GM12878 (cell line): ENCODE measurements at regions not wholly inside any gene's neighbourhood (a gene's known extent, or its start where the extent isn't known, plus 50 kb on each side); places are given as distances from the start of the nearest gene placed in this dataset.

Experiments
- ATAC-seq: fragments of 200-7000 bp; cut with Tn5 transposase; 3 replicates; pipeline ENCODE4 v1.9.1; 2020; ENCODE audit warnings: mild to moderate bottlenecking, moderate library complexity
- BruUV-seq: library from RNA; stranded (reverse); fragments of 400-500 nt; replicated peaks from 2 replicates; lab custom pipeline; 2021; lab: Mats Ljungman, UMichigan
- CTCF ChIA-PET: fragments of 300-600 bp; sonication (Branson Sonifier 250); formaldehyde crosslinking; extraction: SDS; loops from one replicate; lab custom pipeline; 2021; ENCODE audit warnings: inconsistent platforms; lab: Yijun Ruan, JAX
- POLR2A ChIA-PET: fragments of 350-600 bp; formaldehyde crosslinking; extraction: SDS; loops from one replicate; lab custom pipeline; 2021; ENCODE audit warnings: inconsistent platforms; lab: Charles Lee
- RAD21 ChIA-PET: fragments of 300-600 bp; sonication (Branson Sonifier 250); formaldehyde crosslinking; loops from one replicate; lab custom pipeline; 2023; ENCODE audit warnings: antibody characterized with exemption; ENCODE audit not compliant: unreplicated experiment; lab: Charles Lee
- SMC1A ChIA-PET: fragments of 300-600 bp; sonication (Branson Sonifier 250); formaldehyde crosslinking; loops from one replicate; lab custom pipeline; 2023; ENCODE audit not compliant: unreplicated experiment, uncharacterized antibody; lab: Charles Lee
- DNase-seq: peaks from one replicate; pipeline ENCODE4 v3.0.0-alpha.2; 2011; ENCODE audit warnings: low read depth, low spot score
- FAIRE-seq: peaks from 3 replicates; lab custom pipeline; 2011; peaks lifted over from hg19 to GRCh38; lab: Jason Lieb, UNC
- H2AFZ ChIP-seq: 2 replicates; pipeline ENCODE4 v1.6.0; 2011; ENCODE audit warnings: low read depth, low read length, control low read depth; ENCODE audit not compliant: control insufficient read depth
- H3K27ac ChIP-seq: 2 replicates; pipeline ENCODE4 v1.5.1; 2011; ENCODE audit warnings: control low read depth; ENCODE audit not compliant: control insufficient read depth, insufficient read depth
- H3K27me3 ChIP-seq, 2 experiments: replicated peaks in 1 of 2; 2 replicates each; pipeline versions ENCODE4 v1.6.0 to v1.6.1; 2011; ENCODE audit warnings: low read length in 1 of 2; ENCODE audit not compliant: control insufficient read depth in 2 of 2, insufficient read depth in 2 of 2
- H3K36me3 ChIP-seq, 2 experiments: 2 replicates each; pipeline ENCODE4 v1.5.1; 2011; ENCODE audit warnings: low read length in 1 of 2; ENCODE audit not compliant: control insufficient read depth in 2 of 2, insufficient read depth in 2 of 2
- H3K4me1 ChIP-seq: 2 replicates; pipeline ENCODE4 v1.6.1; 2011; ENCODE audit warnings: mild to moderate bottlenecking, low read length, moderate library complexity, mixed read lengths; ENCODE audit not compliant: control insufficient read depth, insufficient read depth
- H3K4me2 ChIP-seq: 2 replicates; pipeline ENCODE4 v1.6.0; 2011; ENCODE audit warnings: control low read depth; ENCODE audit not compliant: control insufficient read depth, insufficient read depth
- H3K4me3 ChIP-seq: fragments of 200-600 bp; sonication (generic); 2 replicates; pipeline ENCODE4 v1.5.1; 2016
- H3K79me2 ChIP-seq: 2 replicates; pipeline ENCODE4 v1.6.0; 2011; ENCODE audit warnings: low read length; ENCODE audit not compliant: control insufficient read depth, insufficient read depth
- H3K9ac ChIP-seq: 2 replicates; pipeline ENCODE4 v1.8.0; 2011; ENCODE audit warnings: low read length, control low read depth, mixed read lengths; ENCODE audit not compliant: control insufficient read depth, insufficient read depth
- H3K9me3 ChIP-seq: replicated peaks from 3 replicates; pipeline ENCODE4 v1.5.1; 2011; ENCODE audit warnings: mild to moderate bottlenecking, low read length; ENCODE audit not compliant: control insufficient read depth, insufficient read depth
- H4K20me1 ChIP-seq: 2 replicates; pipeline ENCODE4 v1.6.0; 2011; ENCODE audit not compliant: control insufficient read depth, insufficient read depth
- BCLAF1 ChIP-seq: fragments of 450-650 bp; IDR thresholded peaks from 2 replicates; pipeline ENCODE4 v1.6.1; 2017; ENCODE audit warnings: antibody characterized with exemption, mild to moderate bottlenecking, moderate library complexity
- ESRRA ChIP-seq: IDR thresholded peaks from 2 replicates; pipeline ENCODE4 v1.6.1; 2012; ENCODE audit warnings: mild to moderate bottlenecking, low read length, improper control_type of control experiment
- HDAC6 ChIP-seq: fragments of 200-600 bp; sonication (generic); IDR thresholded peaks from one replicate; pipeline ENCODE4 v1.8.0; 2017; ENCODE audit warnings: antibody characterized with exemption; ENCODE audit not compliant: unreplicated experiment
- MTA3 ChIP-seq: IDR thresholded peaks from 2 replicates; pipeline ENCODE4 v1.6.1; 2012; ENCODE audit warnings: low read length, inconsistent platforms, borderline replicate concordance
- PBX3 ChIP-seq: IDR thresholded peaks from 2 replicates; pipeline ENCODE4 v1.6.1; 2011; ENCODE audit warnings: mild to moderate bottlenecking, low read depth, low read length, moderate library complexity; ENCODE audit not compliant: insufficient replicate concordance
- PKNOX1 ChIP-seq: fragments of 450-650 bp; IDR thresholded peaks from 2 replicates; pipeline ENCODE4 v1.6.1; 2016; ENCODE audit warnings: mild to moderate bottlenecking
- RUNX3 ChIP-seq: IDR thresholded peaks from 2 replicates; pipeline ENCODE4 v1.6.1; 2012; ENCODE audit warnings: low read length, inconsistent platforms
- SP1 ChIP-seq: IDR thresholded peaks from one replicate; pipeline ENCODE4 v1.6.1; 2011; ENCODE audit warnings: low read depth, low read length
- SREBF2 ChIP-seq: IDR thresholded peaks from 2 replicates; pipeline ENCODE4 v1.6.1; 2012; ENCODE audit warnings: mild to moderate bottlenecking, low read length
- SUPT20H ChIP-seq: IDR thresholded peaks from 2 replicates; pipeline ENCODE4 v1.6.1; 2011; ENCODE audit warnings: low read depth, mild to moderate bottlenecking, low read length, moderate library complexity, borderline replicate concordance; ENCODE audit not compliant: control insufficient read depth
- TCF12 ChIP-seq: IDR thresholded peaks from 2 replicates; pipeline ENCODE4 v1.6.1; 2011; ENCODE audit warnings: low read depth, mild to moderate bottlenecking, low read length
- ZBTB40 ChIP-seq: fragments of 450-650 bp; IDR thresholded peaks from 2 replicates; pipeline ENCODE4 v1.6.1; 2016; ENCODE audit warnings: mild to moderate bottlenecking, moderate library complexity, borderline replicate concordance
- ZNF207 ChIP-seq: fragments of 450-650 bp; IDR thresholded peaks from 2 replicates; pipeline ENCODE4 v1.6.1; 2014; ENCODE audit warnings: antibody characterized with exemption, mild to moderate bottlenecking, borderline replicate concordance
- ZNF622 ChIP-seq: fragments of 450-650 bp; IDR thresholded peaks from 2 replicates; pipeline ENCODE4 v1.6.1; 2017; ENCODE audit warnings: mild to moderate bottlenecking, inconsistent platforms
- ZZZ3 ChIP-seq: IDR thresholded peaks from 2 replicates; pipeline ENCODE4 v1.6.1; 2011; ENCODE audit warnings: low read depth; ENCODE audit not compliant: control insufficient read depth, insufficient read length
- WGBS: methylation state at CpG from one replicate; pipeline ENCODE4 v1.1.6; 2016; ENCODE audit warnings: low lambda C conversion rate; ENCODE audit not compliant: insufficient replicate concordance, insufficient coverage; ENCODE audit errors: missing lambda C conversion rate; 5-methylcytosine and 5-hydroxymethylcytosine counted together
- in situ Hi-C: fragments of 300-500 bp; cut with MboI; formaldehyde crosslinking; loops from 9 replicates; pipeline ENCODE4 v1.14.3; 2018; ENCODE audit warnings: mixed read lengths
- intact Hi-C: fragments of 100-400 bp; cut with micrococcal nuclease; formaldehyde crosslinking; loops from one replicate; pipeline ENCODE4 v1.14.2; 2022; ENCODE audit not compliant: unreplicated experiment

GRCh38 chr14:65280653-65281052 is 131.9 kb upstream of the FUT8 start:
- no peak overlapping the region for H3K4me2 ChIP-seq
- H3K36me3 ChIP-seq, result no peaks in the 10 kb centered on the region
- H3K4me3 ChIP-seq, result no peak overlapping the region
- RAD21 ChIA-PET, result interaction anchor here (8.9 kb wide), 1 partner anchor 132 kb away, joined by 209 read pairs; the partner anchor contains the start of gene FUT8
- H3K4me1 ChIP-seq, result peaks cover 32% of the 10 kb centered on the region
- WGBS, result 98% methylated on average over 22 of the region's 22 CpGs
- POLR2A ChIA-PET, result no interaction called here
- no peaks in the 10 kb centered on the region for H3K27me3 ChIP-seq
- CTCF ChIA-PET, result no interaction called here
- DNase-seq, result no peak
- no peak overlapping the region for H3K9ac ChIP-seq
- H3K9me3 ChIP-seq, result no peaks in the 10 kb centered on the region; the same call in 2 of the 3 replicates
- no TSS peak for BruUV-seq
- no peak overlapping the region for H3K27ac ChIP-seq
- H3K79me2 ChIP-seq, result peaks cover 7% of the 10 kb centered on the region; the same call in 1 of the 2 replicates
- in situ Hi-C loops, result loop anchor here (10.0 kb wide), 1 partner anchor 116 kb away; no protein-coding TSS in a partner anchor
- SMC1A ChIA-PET, result no interaction called here
- TF ChIP-seq ZNF622, result no peak
- no peak for TF ChIP-seq ZZZ3
- TF ChIP-seq ZBTB40, result no peak
- TF ChIP-seq PKNOX1, result no peak
- no peak for TF ChIP-seq RUNX3
- TF ChIP-seq ZNF207, result no peak
- TF ChIP-seq SP1, result no peak
- TF ChIP-seq ESRRA, result no peak
- TF ChIP-seq SUPT20H, result no peak
- TF ChIP-seq BCLAF1, result no peak
- TF ChIP-seq MTA3, result no peak
- TF ChIP-seq HDAC6, result no peak
- TF ChIP-seq PBX3, result no peak
- TF ChIP-seq SREBF2, result no peak
- TF ChIP-seq TCF12, result no peak
- TF ChIP-seq, all 136 proteins: peak for 0
- Histone ChIP-seq H4K20me1 (no peaks in the 10 kb centered on the region), H2AFZ (no peak overlapping the region)
- intact Hi-C loops, result loop anchor here (10.0 kb wide), 2 partner anchors 296 to 544 kb away; partner anchors contain the start of gene FNTB
- FAIRE-seq (no peak), ATAC-seq (no peak)
